ENCODE measurements at regions not wholly inside any gene's neighbourhood (a gene's known extent, or its start where the extent isn't known, plus 50 kb on each side); places are given as distances from the start of the nearest gene placed in this dataset.

DNA sequence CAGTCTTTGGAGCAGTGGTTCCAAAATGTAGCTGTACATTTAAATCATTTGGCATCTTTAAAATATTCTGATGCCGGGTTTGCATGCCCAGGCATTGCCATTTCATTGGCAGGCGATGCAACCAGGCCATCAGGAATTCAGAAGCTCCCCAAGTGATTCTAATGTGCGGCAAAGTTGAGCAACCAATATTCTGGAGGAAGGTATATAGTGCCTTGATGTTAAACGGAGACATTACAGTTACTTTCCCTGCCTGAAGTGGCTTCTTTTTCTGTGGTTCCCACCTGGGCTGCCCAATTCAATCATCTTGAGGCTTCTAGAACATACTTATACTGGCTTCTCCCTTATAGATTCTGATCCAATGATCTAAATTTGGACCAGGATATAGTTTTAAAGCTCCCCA, 68.7 kb upstream of the PGM2 start:
- CTCF ChIA-PET: no interaction called here
- no peak for DNase-seq (ENCODE audit: low spot score)
- TF ChIP-seq EZH2 (IDR thresholded peaks at IDR 0.05; ENCODE audit: borderline replicate concordance, low read depth, low read length, poor library complexity, severe bottlenecking): no peak
- TF ChIP-seq, protein P1, sequence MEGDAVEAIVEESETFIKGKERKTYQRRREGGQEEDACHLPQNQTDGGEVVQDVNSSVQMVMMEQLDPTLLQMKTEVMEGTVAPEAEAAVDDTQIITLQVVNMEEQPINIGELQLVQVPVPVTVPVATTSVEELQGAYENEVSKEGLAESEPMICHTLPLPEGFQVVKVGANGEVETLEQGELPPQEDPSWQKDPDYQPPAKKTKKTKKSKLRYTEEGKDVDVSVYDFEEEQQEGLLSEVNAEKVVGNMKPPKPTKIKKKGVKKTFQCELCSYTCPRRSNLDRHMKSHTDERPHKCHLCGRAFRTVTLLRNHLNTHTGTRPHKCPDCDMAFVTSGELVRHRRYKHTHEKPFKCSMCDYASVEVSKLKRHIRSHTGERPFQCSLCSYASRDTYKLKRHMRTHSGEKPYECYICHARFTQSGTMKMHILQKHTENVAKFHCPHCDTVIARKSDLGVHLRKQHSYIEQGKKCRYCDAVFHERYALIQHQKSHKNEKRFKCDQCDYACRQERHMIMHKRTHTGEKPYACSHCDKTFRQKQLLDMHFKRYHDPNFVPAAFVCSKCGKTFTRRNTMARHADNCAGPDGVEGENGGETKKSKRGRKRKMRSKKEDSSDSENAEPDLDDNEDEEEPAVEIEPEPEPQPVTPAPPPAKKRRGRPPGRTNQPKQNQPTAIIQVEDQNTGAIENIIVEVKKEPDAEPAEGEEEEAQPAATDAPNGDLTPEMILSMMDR (conservative IDR thresholded peaks at IDR 0.05; ENCODE audit: low read depth, low read length): no peak
- Histone ChIP-seq H3K4me3 (ENCODE audit: low read depth, low read length, poor library complexity, severe bottlenecking) (no peak overlapping the region), H3K27ac (ENCODE audit: low read depth, low read length, poor library complexity, severe bottlenecking) (no peak overlapping the region), H3K4me1 (ENCODE audit: insufficient read depth, low read length, poor library complexity, severe bottlenecking) (no peaks in the 10 kb centered on the region), H3K36me3 (ENCODE audit: insufficient read depth, low read length, poor library complexity, severe bottlenecking) (no peaks in the 10 kb centered on the region), H3K9me3 (ENCODE audit: low read depth, low read length, poor library complexity, severe bottlenecking) (no peaks in the 10 kb centered on the region), H3K27me3 (replicated peaks; ENCODE audit: insufficient read depth, low read depth, low read length, poor library complexity) (no peaks in the 10 kb centered on the region)
- no TSS peak for BruUV-seq (replicated peaks)
- POLR2A ChIA-PET (ENCODE audit: low non-redundant PET): no interaction called here
- intact Hi-C loops (cut with micrococcal nuclease; ENCODE audit: unreplicated experiment): no loop called here

GRCh38 chr4:37757121-37757520, 69.4 kb upstream of the PGM2 start:
- ChIA-PET CTCF (no interaction called here), POLR2A (ENCODE audit: low non-redundant PET) (no interaction called here)
- Histone ChIP-seq H3K27me3 (replicated peaks; ENCODE audit: insufficient read depth, low read depth, low read length, poor library complexity) (peaks cover 2% of the 10 kb centered on the region), H3K36me3 (ENCODE audit: insufficient read depth, low read length, poor library complexity, severe bottlenecking) (no peaks in the 10 kb centered on the region), H3K4me1 (ENCODE audit: insufficient read depth, low read length, poor library complexity, severe bottlenecking) (no peaks in the 10 kb centered on the region), H3K27ac (ENCODE audit: low read depth, low read length, poor library complexity, severe bottlenecking) (no peak overlapping the region), H3K9me3 (ENCODE audit: low read depth, low read length, poor library complexity, severe bottlenecking) (no peaks in the 10 kb centered on the region), H3K4me3 (ENCODE audit: low read depth, low read length, poor library complexity, severe bottlenecking) (no peak overlapping the region)
- intact Hi-C loops (cut with micrococcal nuclease; ENCODE audit: unreplicated experiment): no loop called here
- BruUV-seq (replicated peaks): no TSS peak
- no peak for DNase-seq (ENCODE audit: low spot score)
- TF ChIP-seq, protein P1 (conservative IDR thresholded peaks at IDR 0.05; ENCODE audit: low read depth, low read length): no peak
- TF ChIP-seq EZH2 (IDR thresholded peaks at IDR 0.05; ENCODE audit: borderline replicate concordance, low read depth, low read length, poor library complexity, severe bottlenecking): no peak

GRCh38 chr4:37754410-37755185, 68.4 kb upstream of the RELL1 start:
- H3K36me3 ChIP-seq (ENCODE audit: insufficient read depth, low read length, poor library complexity, severe bottlenecking): no peaks in the 10 kb centered on the region
- intact Hi-C loops (cut with micrococcal nuclease; ENCODE audit: unreplicated experiment): no loop called here
- CTCF ChIA-PET: no interaction called here
- H3K9me3 ChIP-seq (ENCODE audit: low read depth, low read length, poor library complexity, severe bottlenecking): no peaks in the 10 kb centered on the region
- no peak overlapping the region for H3K27ac ChIP-seq (ENCODE audit: low read depth, low read length, poor library complexity, severe bottlenecking)
- POLR2A ChIA-PET (ENCODE audit: low non-redundant PET): no interaction called here
- peaks cover 14% of the 10 kb centered on the region for H3K27me3 ChIP-seq (replicated peaks; ENCODE audit: insufficient read depth, low read depth, low read length, poor library complexity)
- no peak overlapping the region for H3K4me3 ChIP-seq (ENCODE audit: low read depth, low read length, poor library complexity, severe bottlenecking)
- BruUV-seq (replicated peaks): no TSS peak
- DNase-seq (ENCODE audit: low spot score): no peak
- no peaks in the 10 kb centered on the region for H3K4me1 ChIP-seq (ENCODE audit: insufficient read depth, low read length, poor library complexity, severe bottlenecking)
- TF ChIP-seq, protein P1 (conservative IDR thresholded peaks at IDR 0.05; ENCODE audit: low read depth, low read length): no peak
- no peak for TF ChIP-seq EZH2 (IDR thresholded peaks at IDR 0.05; ENCODE audit: borderline replicate concordance, low read depth, low read length, poor library complexity, severe bottlenecking)
